ENCODE measurements at regions not wholly inside any gene's neighbourhood (a gene's known extent, or its start where the extent isn't known, plus 50 kb on each side); places are given as distances from the start of the nearest gene placed in this dataset.

DNA sequence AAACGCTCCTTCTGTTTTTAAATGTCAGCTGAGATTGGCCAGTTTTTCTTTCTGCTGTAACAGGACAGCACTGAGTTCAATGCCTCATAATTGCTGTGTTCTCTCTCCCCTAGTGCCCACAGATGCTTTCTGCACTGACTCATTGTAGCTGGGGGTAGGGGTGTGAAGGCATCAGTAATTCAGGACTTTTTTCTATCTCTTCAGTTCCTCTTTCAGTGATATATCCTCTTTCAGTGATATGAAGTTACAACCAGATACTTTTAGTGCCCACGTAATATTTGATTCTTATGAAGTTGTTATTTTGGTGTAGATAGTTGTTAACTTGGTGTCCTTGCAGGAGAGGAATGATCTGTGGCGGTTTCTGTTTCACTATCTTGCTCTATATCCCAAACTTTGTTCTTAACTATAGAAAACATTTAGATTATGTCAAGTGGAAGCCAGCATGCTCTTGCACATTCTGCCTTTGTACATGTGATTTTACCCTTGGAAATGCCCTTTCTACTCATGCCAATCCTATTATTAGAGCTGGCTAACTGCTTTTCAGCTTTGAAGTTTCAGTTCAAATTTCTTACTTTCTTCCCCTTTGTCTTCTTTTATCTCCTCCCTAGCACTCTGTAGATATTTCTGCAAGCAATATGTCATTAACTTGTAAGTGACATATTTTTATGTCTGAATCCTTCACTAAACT lies 1258.4 kb downstream of the FAM133A start:
- no peaks in the 10 kb centered on the region for H3K27me3 ChIP-seq (ENCODE audit: insufficient read depth, low read depth)
- no peak overlapping the region for H3K27ac ChIP-seq
- no peak for TF ChIP-seq EZH2 (IDR thresholded peaks at IDR 0.05; ENCODE audit: low read depth)
- TF ChIP-seq, protein P1, sequence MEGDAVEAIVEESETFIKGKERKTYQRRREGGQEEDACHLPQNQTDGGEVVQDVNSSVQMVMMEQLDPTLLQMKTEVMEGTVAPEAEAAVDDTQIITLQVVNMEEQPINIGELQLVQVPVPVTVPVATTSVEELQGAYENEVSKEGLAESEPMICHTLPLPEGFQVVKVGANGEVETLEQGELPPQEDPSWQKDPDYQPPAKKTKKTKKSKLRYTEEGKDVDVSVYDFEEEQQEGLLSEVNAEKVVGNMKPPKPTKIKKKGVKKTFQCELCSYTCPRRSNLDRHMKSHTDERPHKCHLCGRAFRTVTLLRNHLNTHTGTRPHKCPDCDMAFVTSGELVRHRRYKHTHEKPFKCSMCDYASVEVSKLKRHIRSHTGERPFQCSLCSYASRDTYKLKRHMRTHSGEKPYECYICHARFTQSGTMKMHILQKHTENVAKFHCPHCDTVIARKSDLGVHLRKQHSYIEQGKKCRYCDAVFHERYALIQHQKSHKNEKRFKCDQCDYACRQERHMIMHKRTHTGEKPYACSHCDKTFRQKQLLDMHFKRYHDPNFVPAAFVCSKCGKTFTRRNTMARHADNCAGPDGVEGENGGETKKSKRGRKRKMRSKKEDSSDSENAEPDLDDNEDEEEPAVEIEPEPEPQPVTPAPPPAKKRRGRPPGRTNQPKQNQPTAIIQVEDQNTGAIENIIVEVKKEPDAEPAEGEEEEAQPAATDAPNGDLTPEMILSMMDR (conservative IDR thresholded peaks at IDR 0.05): no peak
- H3K79me2 ChIP-seq (ENCODE audit: low read depth): no peaks in the 10 kb centered on the region
- H3K4me2 ChIP-seq: no peak overlapping the region
- H3K36me3 ChIP-seq (ENCODE audit: low read depth): no peaks in the 10 kb centered on the region
- no peaks in the 10 kb centered on the region for H3K9me3 ChIP-seq (ENCODE audit: insufficient read depth, low read depth)
- H4K20me1 ChIP-seq (ENCODE audit: insufficient read depth): no peaks in the 10 kb centered on the region
- no peaks in the 10 kb centered on the region for H3F3A ChIP-seq (ENCODE audit: insufficient read depth, low read depth)
- intact Hi-C loops (cut with micrococcal nuclease; ENCODE audit: unreplicated experiment): no loop called here
- H3K4me1 ChIP-seq (replicated peaks; ENCODE audit: insufficient read depth): 0 out of 2 replicates have a peak, but pooled peaks cover 3% of the 10 kb centered on the region
- no peak for DNase-seq
- ChIA-PET POLR2A (ENCODE audit: unreplicated experiment) (no interaction called here), CTCF (no interaction called here)
- BruUV-seq (replicated peaks): no TSS peak
- H2AFZ ChIP-seq: no peak overlapping the region
- H3K9me2 ChIP-seq (ENCODE audit: insufficient read depth): no peaks in the 10 kb centered on the region
- H3K4me3 ChIP-seq: no peak overlapping the region

DNA sequence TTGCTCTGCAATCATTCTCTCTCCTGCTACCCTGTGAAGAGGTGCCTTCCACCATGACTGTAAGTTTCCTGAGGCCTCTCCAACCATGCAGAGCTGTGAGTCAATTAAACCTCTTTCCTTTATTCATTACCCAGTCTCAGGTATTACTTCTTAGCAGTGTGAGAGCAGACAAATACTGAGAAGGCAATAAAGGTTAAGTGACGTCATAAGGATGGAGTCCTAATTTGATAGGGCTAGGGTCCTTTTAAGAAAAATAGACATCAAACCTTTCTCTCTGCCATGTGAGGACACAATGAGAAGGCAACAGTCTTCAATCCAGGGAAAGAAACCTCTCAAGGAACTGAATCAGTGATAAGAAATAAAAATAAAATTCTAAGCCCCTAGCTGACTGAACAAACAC lies 1262.7 kb downstream of the FAM133A start:
- DNase-seq: no peak
- Histone ChIP-seq H3K79me2 (ENCODE audit: low read depth) (no peaks in the 10 kb centered on the region), H3K9me3 (ENCODE audit: insufficient read depth, low read depth) (no peaks in the 10 kb centered on the region), H3K27ac (no peak overlapping the region), H3K27me3 (ENCODE audit: insufficient read depth, low read depth) (no peaks in the 10 kb centered on the region), H3K9me2 (ENCODE audit: insufficient read depth) (no peaks in the 10 kb centered on the region), H3K36me3 (ENCODE audit: low read depth) (no peaks in the 10 kb centered on the region), H3K4me3 (no peak overlapping the region), H2AFZ (no peak overlapping the region), H3K4me1 (replicated peaks; ENCODE audit: insufficient read depth) (0 out of 2 replicates have a peak, but pooled peaks cover 7% of the 10 kb centered on the region), H3F3A (ENCODE audit: insufficient read depth, low read depth) (no peaks in the 10 kb centered on the region), H4K20me1 (ENCODE audit: insufficient read depth) (no peaks in the 10 kb centered on the region), H3K4me2 (0 out of 2 replicates have a peak overlapping the region, but pooled peaks have one; percentile 40)
- POLR2A ChIA-PET (ENCODE audit: unreplicated experiment): no interaction called here
- TF ChIP-seq, protein P1 (conservative IDR thresholded peaks at IDR 0.05): no peak
- no peak for TF ChIP-seq EZH2 (IDR thresholded peaks at IDR 0.05; ENCODE audit: low read depth)
- intact Hi-C loops (cut with micrococcal nuclease; ENCODE audit: unreplicated experiment): no loop called here
- BruUV-seq (replicated peaks): no TSS peak
- CTCF ChIA-PET: no interaction called here

DNA sequence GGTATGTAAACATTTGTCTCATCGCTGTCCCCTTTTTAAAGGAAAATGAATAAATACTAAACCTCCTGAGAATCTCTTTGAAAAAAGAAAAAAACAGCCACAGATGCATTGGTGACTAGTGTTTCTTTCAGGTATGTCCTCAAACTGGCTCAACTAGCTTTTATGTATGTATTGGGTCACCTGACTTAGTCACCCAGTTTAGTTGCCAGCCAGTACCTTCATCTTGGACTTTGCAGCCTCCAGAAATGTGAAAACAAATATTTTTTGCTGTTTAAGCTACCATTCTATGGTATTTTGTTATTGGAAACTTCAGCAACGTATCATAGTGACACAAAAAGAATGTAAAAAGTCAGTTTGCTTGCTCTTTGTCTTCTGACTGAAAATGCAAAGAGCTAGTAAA lies 1263.5 kb downstream of the FAM133A start:
- TF ChIP-seq, protein P1 (conservative IDR thresholded peaks at IDR 0.05): no peak
- TF ChIP-seq EZH2 (IDR thresholded peaks at IDR 0.05; ENCODE audit: low read depth): no peak
- Histone ChIP-seq H3K27me3 (ENCODE audit: insufficient read depth, low read depth) (no peaks in the 10 kb centered on the region), H3K79me2 (ENCODE audit: low read depth) (no peaks in the 10 kb centered on the region), H3K4me3 (no peak overlapping the region), H4K20me1 (ENCODE audit: insufficient read depth) (no peaks in the 10 kb centered on the region), H2AFZ (no peak overlapping the region), H3K4me2 (peak overlapping the region; percentile 40; the same call in 1 of the 2 replicates), H3K9me2 (ENCODE audit: insufficient read depth) (no peaks in the 10 kb centered on the region), H3F3A (ENCODE audit: insufficient read depth, low read depth) (no peaks in the 10 kb centered on the region), H3K4me1 (replicated peaks; ENCODE audit: insufficient read depth) (0 out of 2 replicates have a peak, but pooled peaks cover 7% of the 10 kb centered on the region), H3K36me3 (ENCODE audit: low read depth) (no peaks in the 10 kb centered on the region), H3K27ac (no peak overlapping the region), H3K9me3 (ENCODE audit: insufficient read depth, low read depth) (no peaks in the 10 kb centered on the region)
- peak in 1 of 2 experiments; percentile 56 for DNase-seq
- BruUV-seq (replicated peaks): no TSS peak
- ChIA-PET CTCF (no interaction called here), POLR2A (ENCODE audit: unreplicated experiment) (no interaction called here)
- intact Hi-C loops (cut with micrococcal nuclease; ENCODE audit: unreplicated experiment): no loop called here

Measured in PC-9 (cell line).